Astrocyte of the spinal cord (primary cell): ENCODE measurements at regions not wholly inside any gene's neighbourhood (a gene's known extent, or its start where the extent isn't known, plus 50 kb on each side); places are given as distances from the start of the nearest gene placed in this dataset.

Experiments used
- DNase-seq: peaks from one replicate; pipeline ENCODE4 v3.0.0; 2011; ENCODE audit warnings: low read depth, low spot score
- H3K4me3 ChIP-seq: 2 replicates; pipeline ENCODE4 v1.5.1; 2011; ENCODE audit warnings: low read depth, mild to moderate bottlenecking, low read length, moderate library complexity
- CTCF ChIP-seq: IDR thresholded peaks from 2 replicates; pipeline ENCODE4 v1.5.1; 2012; ENCODE audit warnings: low read depth, mild to moderate bottlenecking, low read length, inconsistent platforms
- in situ Hi-C: cut with HindIII; loops from 2 replicates; pipeline ENCODE4 v1.10.0; 2017; ENCODE audit warnings: low sequenced_read_pairs

- no peak overlapping the region for H3K4me3 ChIP-seq
- TF ChIP-seq CTCF: no peak
- DNase-seq: no peak
- in situ Hi-C loops: no loop called here
Measured at GRCh38 chr10:105770524-105771212, 1129.6 kb downstream of the SORCS3 start.

GRCh38 chr10:105769248-105770184 is 1128.4 kb downstream of the SORCS3 start:
- no peak overlapping the region for H3K4me3 ChIP-seq
- in situ Hi-C loops: no loop called here
- no peak for TF ChIP-seq CTCF
- no peak for DNase-seq

GRCh38 chr10:105763611-105764010 is 1122.5 kb downstream of the SORCS3 start:
- no peak for TF ChIP-seq CTCF
- no peak for DNase-seq
- in situ Hi-C loops: no loop called here
- H3K4me3 ChIP-seq: no peak overlapping the region

GRCh38 chr10:105761576-105762260 is 1120.6 kb downstream of the SORCS3 start:
- no peak for DNase-seq
- TF ChIP-seq CTCF: no peak
- in situ Hi-C loops: no loop called here
- H3K4me3 ChIP-seq: no peak overlapping the region

GRCh38 chr10:105759669-105760068 is 1118.6 kb downstream of the SORCS3 start:
- TF ChIP-seq CTCF: no peak
- no peak overlapping the region for H3K4me3 ChIP-seq
- no peak for DNase-seq
- in situ Hi-C loops: no loop called here

GRCh38 chr10:105758209-105758998 is 1117.3 kb downstream of the SORCS3 start:
- TF ChIP-seq CTCF: no peak
- H3K4me3 ChIP-seq: no peak overlapping the region
- no peak for DNase-seq
- in situ Hi-C loops: no loop called here
